Activated CD8-positive, alpha-beta memory T cell treated with anti-CD3 and anti-CD28 coated beads, Interleukin-2, amount 50 U/mL, for 1 hour (primary cell): ENCODE measurements at regions not wholly inside any gene's neighbourhood (a gene's known extent, or its start where the extent isn't known, plus 50 kb on each side); places are given as distances from the start of the nearest gene placed in this dataset.

Experiments used
- DNase-seq: peaks from one replicate; pipeline ENCODE4 v3.0.0-alpha.2; 2020; ENCODE audit errors: extremely low read depth

DNA sequence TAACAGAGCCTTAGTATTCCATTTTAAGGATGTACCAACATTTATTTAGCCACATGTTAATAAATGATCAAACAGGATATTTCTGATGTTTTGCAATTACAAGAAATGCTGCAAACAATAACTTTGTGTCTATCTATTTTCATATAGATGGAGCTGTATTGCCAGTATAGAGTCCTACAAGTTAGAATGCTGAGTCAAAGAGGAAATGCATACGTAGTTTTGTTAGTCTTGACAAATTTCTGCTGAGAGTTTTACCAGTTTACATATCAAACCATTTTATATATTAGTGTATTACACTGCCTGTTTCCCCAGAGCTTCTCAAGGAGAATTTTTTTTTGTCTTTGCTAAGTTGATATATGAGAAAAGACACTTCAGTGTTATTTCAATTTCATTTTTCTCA, 541.7 kb downstream of the SLC16A7 start:
- no peak for DNase-seq

GRCh38 chr12:60138526-60138925, 542.7 kb downstream of the SLC16A7 start:
- DNase-seq, result no peak

DNA sequence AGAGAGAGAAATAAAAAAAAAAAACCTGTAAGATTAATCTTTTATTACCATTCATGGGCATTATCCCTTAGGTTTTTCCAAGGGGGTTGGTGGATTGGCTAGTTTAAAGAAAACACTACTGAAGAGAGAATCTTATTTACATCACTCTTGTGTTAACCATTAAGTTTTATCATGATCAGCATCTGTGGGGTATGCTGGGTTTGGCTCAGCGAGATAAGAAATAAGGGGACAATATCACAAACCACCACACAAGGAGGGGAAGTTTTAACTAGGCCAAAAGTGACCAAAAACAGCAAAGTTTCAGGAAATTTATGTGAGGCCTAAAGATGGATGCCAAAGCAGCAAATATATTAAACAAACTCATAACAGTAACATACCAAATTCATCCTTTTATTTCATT, 548.6 kb downstream of the SLC16A7 start:
- DNase-seq, result no peak

DNA sequence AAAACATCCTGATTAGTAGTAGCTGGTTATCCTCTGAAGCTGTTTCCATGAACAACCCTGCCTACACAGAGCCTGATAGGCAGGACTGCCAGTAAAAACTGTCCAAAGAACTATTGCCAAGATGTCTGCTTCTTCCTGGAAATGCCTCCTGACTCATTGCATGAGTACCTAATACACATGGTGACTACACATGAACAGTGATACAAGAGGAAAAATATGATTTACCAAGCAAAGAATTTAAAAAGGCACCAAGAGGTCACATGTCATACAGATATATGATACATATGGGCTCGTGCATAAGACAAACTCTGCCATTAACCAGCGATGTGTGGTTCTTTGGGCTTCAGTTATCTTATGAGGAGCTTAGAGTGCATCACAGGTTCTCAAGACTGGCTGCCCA, 552.3 kb downstream of the SLC16A7 start:
- DNase-seq, result no peak

DNA sequence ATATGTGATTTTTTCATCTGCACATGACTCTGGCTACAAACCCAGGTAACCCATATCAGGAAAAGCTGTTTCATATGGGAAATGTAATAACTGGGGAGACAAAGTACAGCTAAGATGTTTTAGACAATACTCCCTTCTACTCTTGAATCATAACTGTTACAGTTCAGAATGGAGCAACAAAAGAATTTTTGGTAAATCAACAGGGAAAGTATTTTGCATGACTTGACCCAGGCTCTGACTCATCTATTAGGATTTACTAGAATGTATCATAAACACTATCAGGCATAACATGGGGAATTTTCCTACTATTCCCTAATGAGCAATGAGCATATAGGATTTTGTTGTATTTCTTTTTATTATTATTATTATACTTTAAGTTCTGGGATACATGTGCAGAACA, 553.0 kb downstream of the SLC16A7 start:
- no peak for DNase-seq

DNA sequence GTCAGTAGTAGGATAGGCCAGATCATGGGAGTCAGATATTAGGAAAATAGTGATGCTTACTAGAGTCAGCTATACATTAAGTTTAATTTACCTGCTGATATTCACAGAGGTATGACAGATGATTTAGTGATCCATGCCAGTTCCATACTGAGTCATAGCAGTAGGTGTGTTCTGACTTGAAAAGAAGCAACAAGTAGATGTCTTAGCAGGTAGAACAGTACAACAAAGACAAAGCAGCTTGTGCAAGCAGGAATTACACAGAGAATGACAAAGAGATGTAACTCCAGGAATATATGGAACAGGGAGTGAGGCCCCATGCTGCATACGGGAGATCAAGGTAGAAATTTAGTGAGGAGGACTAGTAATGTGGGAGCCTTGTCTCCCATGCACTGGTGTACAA, 556.9 kb downstream of the SLC16A7 start:
- DNase-seq, result no peak

DNA sequence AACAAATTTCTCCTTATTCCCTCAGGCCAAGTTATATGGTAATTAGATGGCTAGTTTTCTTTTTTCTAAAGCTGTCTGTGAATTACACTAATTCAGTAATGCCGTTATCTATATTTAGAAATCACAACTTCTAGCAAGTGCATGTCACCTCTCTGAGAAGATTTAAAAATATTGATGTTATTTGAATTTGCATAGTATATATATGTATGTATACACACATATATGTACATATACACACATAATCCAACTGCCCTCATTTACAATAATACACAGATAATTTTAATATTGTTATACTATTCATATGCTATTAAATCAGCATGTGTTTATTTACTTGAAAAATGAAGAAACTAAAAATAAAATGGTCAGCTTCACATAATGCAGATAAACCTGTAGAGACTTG, 563.9 kb downstream of the SLC16A7 start:
- DNase-seq, result no peak

DNA sequence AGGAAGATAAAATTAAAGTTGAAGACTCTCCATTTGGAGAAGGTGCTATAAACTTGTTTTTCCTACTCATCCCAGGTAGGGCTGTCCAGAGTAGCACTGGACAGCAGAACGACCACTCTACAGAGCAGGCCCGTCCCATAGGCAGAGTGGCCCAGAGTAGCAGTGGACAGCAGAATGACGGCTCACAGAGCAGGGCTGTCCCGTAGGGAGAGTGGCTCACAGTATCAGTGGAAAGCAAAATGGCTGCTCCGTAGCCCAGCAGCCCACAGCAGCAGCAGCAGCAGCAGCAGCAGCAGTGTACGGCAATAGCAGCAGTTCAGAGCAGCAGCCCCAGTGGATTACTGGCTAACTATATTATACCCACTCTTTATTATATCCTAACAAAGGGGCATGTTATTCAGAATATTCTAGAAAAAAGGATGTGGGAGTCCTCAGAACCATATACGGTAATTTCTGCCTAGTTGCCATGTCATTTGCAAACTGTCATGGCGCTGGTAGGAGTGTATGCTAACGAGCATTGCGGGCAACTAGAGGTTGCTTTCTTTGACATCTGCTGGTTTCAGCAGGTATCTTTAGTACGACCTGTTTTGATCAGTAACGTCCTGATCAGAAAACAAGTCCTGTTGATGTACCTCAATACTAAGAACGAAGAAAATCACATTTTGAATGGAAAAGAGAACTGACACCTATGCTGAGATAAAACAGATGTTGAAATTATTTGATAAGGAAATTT, 567.3 kb downstream of the SLC16A7 start:
- no peak for DNase-seq

GRCh38 chr12:60165781-60166180, 570.0 kb downstream of the SLC16A7 start:
- DNase-seq, result no peak

GRCh38 chr12:60168441-60168840, 572.6 kb downstream of the SLC16A7 start:
- DNase-seq, result no peak

- no peak for DNase-seq
Observed at GRCh38 chr12:60169904-60170303, 574.1 kb downstream of the SLC16A7 start.

- DNase-seq, result no peak
Observed at GRCh38 chr12:60172266-60173211, 576.7 kb downstream of the SLC16A7 start.

- no peak for DNase-seq
Observed at GRCh38 chr12:60173224-60174170, 577.7 kb downstream of the SLC16A7 start.

DNA sequence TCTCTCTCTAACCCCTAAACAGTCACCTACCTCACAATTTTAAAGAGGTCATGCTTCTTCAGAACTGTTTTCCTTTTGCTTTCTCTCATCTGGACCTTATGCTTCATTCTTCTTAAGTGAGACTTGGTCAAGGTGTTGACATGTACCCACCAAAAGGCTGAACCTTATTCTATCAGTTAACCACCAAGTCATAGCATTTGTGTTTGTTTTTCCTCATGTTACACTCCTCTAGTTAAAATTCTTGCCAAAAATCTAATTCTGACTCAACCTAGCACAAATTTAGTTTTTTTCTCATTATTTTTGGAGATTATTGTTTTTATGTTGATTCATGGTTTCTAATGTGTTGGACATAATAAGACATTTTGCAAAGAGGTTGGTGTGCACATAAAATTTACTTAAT, 578.6 kb downstream of the SLC16A7 start:
- DNase-seq, result no peak

DNA sequence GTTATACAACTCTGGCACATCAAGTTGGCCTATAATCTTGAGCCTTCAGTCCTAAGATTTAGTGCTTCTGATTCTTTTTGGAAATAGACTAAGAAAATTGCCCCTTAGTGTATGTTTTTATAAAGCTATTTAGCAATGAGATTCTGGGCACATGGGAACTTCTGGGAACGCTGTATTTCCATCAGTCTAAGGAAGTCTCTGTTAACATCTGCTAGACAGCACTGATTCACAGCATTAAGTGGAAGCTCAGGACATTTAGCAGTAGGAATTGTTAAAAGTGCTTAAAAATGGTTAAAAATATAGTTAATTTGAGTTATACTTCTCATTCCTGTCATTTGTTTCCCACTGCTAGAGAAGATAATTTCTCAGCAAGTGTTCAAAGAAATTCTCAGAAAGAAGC, 579.1 kb downstream of the SLC16A7 start:
- DNase-seq, result no peak

- DNase-seq, result no peak
Observed at GRCh38 chr12:60176891-60177290, 581.1 kb downstream of the SLC16A7 start.

GRCh38 chr12:60180298-60180697, 584.5 kb downstream of the SLC16A7 start:
- DNase-seq, result no peak

GRCh38 chr12:60182354-60182753, 586.5 kb downstream of the SLC16A7 start:
- no peak for DNase-seq

GRCh38 chr12:60184096-60184495, 588.3 kb downstream of the SLC16A7 start:
- no peak for DNase-seq

DNA sequence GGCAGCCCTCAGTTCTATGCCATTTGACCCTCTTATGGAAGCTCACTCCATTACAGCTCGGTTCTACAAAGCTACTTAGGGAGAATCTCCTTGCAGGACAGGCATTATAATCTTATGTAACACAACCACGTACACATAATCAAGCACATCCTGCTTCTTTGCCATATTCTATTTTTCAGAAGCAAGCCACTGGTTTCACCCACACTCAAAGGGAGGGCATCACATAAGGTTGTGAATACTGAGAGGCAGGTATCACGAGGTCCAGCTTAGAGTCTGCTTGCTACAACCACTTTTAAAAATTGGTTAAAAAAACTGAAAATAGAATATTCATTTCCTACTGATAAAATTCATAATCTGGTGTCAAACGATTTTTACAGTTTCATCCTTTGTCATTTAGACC, 589.2 kb downstream of the SLC16A7 start:
- DNase-seq, result no peak

GRCh38 chr12:60191271-60191670, 595.4 kb downstream of the SLC16A7 start:
- no peak for DNase-seq
